GM12878 (cell line): ENCODE measurements at regions not wholly inside any gene's neighbourhood (a gene's known extent, or its start where the extent isn't known, plus 50 kb on each side); places are given as distances from the start of the nearest gene placed in this dataset.

Experiments used
- ATAC-seq: fragments of 200-7000 bp; cut with Tn5 transposase; 3 replicates; pipeline ENCODE4 v1.9.1; 2020; ENCODE audit warnings: mild to moderate bottlenecking, moderate library complexity
- BruUV-seq: library from RNA; stranded (reverse); fragments of 400-500 nt; replicated peaks from 2 replicates; lab custom pipeline; 2021; lab: Mats Ljungman, UMichigan
- CTCF ChIA-PET: fragments of 300-600 bp; sonication (Branson Sonifier 250); formaldehyde crosslinking; extraction: SDS; loops from one replicate; lab custom pipeline; 2021; ENCODE audit warnings: inconsistent platforms; lab: Yijun Ruan, JAX
- POLR2A ChIA-PET: fragments of 350-600 bp; formaldehyde crosslinking; extraction: SDS; loops from one replicate; lab custom pipeline; 2021; ENCODE audit warnings: inconsistent platforms; lab: Charles Lee
- RAD21 ChIA-PET: fragments of 300-600 bp; sonication (Branson Sonifier 250); formaldehyde crosslinking; loops from one replicate; lab custom pipeline; 2023; ENCODE audit warnings: antibody characterized with exemption; ENCODE audit not compliant: unreplicated experiment; lab: Charles Lee
- SMC1A ChIA-PET: fragments of 300-600 bp; sonication (Branson Sonifier 250); formaldehyde crosslinking; loops from one replicate; lab custom pipeline; 2023; ENCODE audit not compliant: unreplicated experiment, uncharacterized antibody; lab: Charles Lee
- DNase-seq: peaks from one replicate; pipeline ENCODE4 v3.0.0-alpha.2; 2011; ENCODE audit warnings: low read depth, low spot score
- FAIRE-seq: peaks from 3 replicates; lab custom pipeline; 2011; peaks lifted over from hg19 to GRCh38; lab: Jason Lieb, UNC
- H2AFZ ChIP-seq: 2 replicates; pipeline ENCODE4 v1.6.0; 2011; ENCODE audit warnings: low read depth, low read length, control low read depth; ENCODE audit not compliant: control insufficient read depth
- H3K27ac ChIP-seq: 2 replicates; pipeline ENCODE4 v1.5.1; 2011; ENCODE audit warnings: control low read depth; ENCODE audit not compliant: control insufficient read depth, insufficient read depth
- H3K27me3 ChIP-seq, 2 experiments: replicated peaks in 1 of 2; 2 replicates each; pipeline versions ENCODE4 v1.6.0 to v1.6.1; 2011; ENCODE audit warnings: low read length in 1 of 2; ENCODE audit not compliant: control insufficient read depth in 2 of 2, insufficient read depth in 2 of 2
- H3K36me3 ChIP-seq, 2 experiments: 2 replicates each; pipeline ENCODE4 v1.5.1; 2011; ENCODE audit warnings: low read length in 1 of 2; ENCODE audit not compliant: control insufficient read depth in 2 of 2, insufficient read depth in 2 of 2
- H3K4me1 ChIP-seq: 2 replicates; pipeline ENCODE4 v1.6.1; 2011; ENCODE audit warnings: mild to moderate bottlenecking, low read length, moderate library complexity, mixed read lengths; ENCODE audit not compliant: control insufficient read depth, insufficient read depth
- H3K4me2 ChIP-seq: 2 replicates; pipeline ENCODE4 v1.6.0; 2011; ENCODE audit warnings: control low read depth; ENCODE audit not compliant: control insufficient read depth, insufficient read depth
- H3K4me3 ChIP-seq: fragments of 200-600 bp; sonication (generic); 2 replicates; pipeline ENCODE4 v1.5.1; 2016
- H3K79me2 ChIP-seq: 2 replicates; pipeline ENCODE4 v1.6.0; 2011; ENCODE audit warnings: low read length; ENCODE audit not compliant: control insufficient read depth, insufficient read depth
- H3K9ac ChIP-seq: 2 replicates; pipeline ENCODE4 v1.8.0; 2011; ENCODE audit warnings: low read length, control low read depth, mixed read lengths; ENCODE audit not compliant: control insufficient read depth, insufficient read depth
- H3K9me3 ChIP-seq: replicated peaks from 3 replicates; pipeline ENCODE4 v1.5.1; 2011; ENCODE audit warnings: mild to moderate bottlenecking, low read length; ENCODE audit not compliant: control insufficient read depth, insufficient read depth
- H4K20me1 ChIP-seq: 2 replicates; pipeline ENCODE4 v1.6.0; 2011; ENCODE audit not compliant: control insufficient read depth, insufficient read depth
- HDGF ChIP-seq: fragments of 450-650 bp; IDR thresholded peaks from 2 replicates; pipeline ENCODE4 v1.6.1; 2016; ENCODE audit warnings: antibody characterized with exemption
- JUNB ChIP-seq: IDR thresholded peaks from 2 replicates; pipeline ENCODE4 v1.6.1; 2016; ENCODE audit warnings: antibody characterized with exemption, mild to moderate bottlenecking
- NKRF ChIP-seq: fragments of 450-650 bp; conservative IDR thresholded peaks from 2 replicates; pipeline ENCODE4 v1.6.1; 2017; ENCODE audit warnings: mild to moderate bottlenecking, moderate library complexity
- RELB ChIP-seq: fragments of 450-650 bp; IDR thresholded peaks from 2 replicates; pipeline ENCODE4 v1.6.1; 2017; ENCODE audit warnings: low read depth, mild to moderate bottlenecking, moderate library complexity
- SPI1 ChIP-seq: IDR thresholded peaks from 2 replicates; pipeline ENCODE4 v1.6.1; 2011; ENCODE audit warnings: low read depth, mild to moderate bottlenecking, low read length, moderate library complexity, borderline replicate concordance; ENCODE audit not compliant: insufficient read depth
- WGBS: methylation state at CpG from one replicate; pipeline ENCODE4 v1.1.6; 2016; ENCODE audit warnings: low lambda C conversion rate; ENCODE audit not compliant: insufficient replicate concordance, insufficient coverage; ENCODE audit errors: missing lambda C conversion rate; 5-methylcytosine and 5-hydroxymethylcytosine counted together
- in situ Hi-C: fragments of 300-500 bp; cut with MboI; formaldehyde crosslinking; loops from 9 replicates; pipeline ENCODE4 v1.14.3; 2018; ENCODE audit warnings: mixed read lengths
- intact Hi-C: fragments of 100-400 bp; cut with micrococcal nuclease; formaldehyde crosslinking; loops from one replicate; pipeline ENCODE4 v1.14.2; 2022; ENCODE audit not compliant: unreplicated experiment

GRCh38 chr2:187642498-187642897, 88.3 kb upstream of the TFPI start:
- no peak overlapping the region for H3K4me3 ChIP-seq
- no peaks in the 10 kb centered on the region for H3K4me1 ChIP-seq
- no peak overlapping the region for H3K4me2 ChIP-seq
- intact Hi-C loops: no loop called here
- SMC1A ChIA-PET: no interaction called here
- no peaks in the 10 kb centered on the region for H3K36me3 ChIP-seq
- ATAC-seq (no peak), DNase-seq (no peak)
- H3K27me3 ChIP-seq: no peaks in the 10 kb centered on the region
- no peak for TF ChIP-seq HDGF
- TF ChIP-seq SPI1: no peak
- TF ChIP-seq RELB: no peak
- TF ChIP-seq, all 136 proteins: peak for 0
- Histone ChIP-seq H3K9ac (no peak overlapping the region), H4K20me1 (no peaks in the 10 kb centered on the region), H3K79me2 (no peaks in the 10 kb centered on the region), H2AFZ (no peak overlapping the region), H3K9me3 (no peaks in the 10 kb centered on the region), H3K27ac (no peak overlapping the region)
- 30% methylated on average over 4 of the region's 4 CpGs for WGBS
- RAD21 ChIA-PET: no interaction called here
- POLR2A ChIA-PET: no interaction called here
- no TSS peak for BruUV-seq
- in situ Hi-C loops: no loop called here
- no peak for FAIRE-seq
- CTCF ChIA-PET: interaction anchor here (0.6 kb wide), 1 partner anchor 8 kb away, joined by 3 read pairs; no protein-coding TSS in a partner anchor

GRCh38 chr2:187644486-187644885, 90.3 kb upstream of the TFPI start:
- H3K4me2 ChIP-seq: no peak overlapping the region
- ATAC-seq (no peak), FAIRE-seq (no peak), DNase-seq (no peak)
- H3K9me3 ChIP-seq: no peaks in the 10 kb centered on the region
- H3K27me3 ChIP-seq: no peaks in the 10 kb centered on the region
- intact Hi-C loops: no loop called here
- CTCF ChIA-PET: no interaction called here
- RAD21 ChIA-PET: no interaction called here
- SMC1A ChIA-PET: no interaction called here
- no peaks in the 10 kb centered on the region for H4K20me1 ChIP-seq
- in situ Hi-C loops: no loop called here
- H3K4me1 ChIP-seq: no peaks in the 10 kb centered on the region
- TF ChIP-seq JUNB: no peak
- no peak for TF ChIP-seq NKRF
- H3K4me3 ChIP-seq: no peak overlapping the region
- no peaks in the 10 kb centered on the region for H3K36me3 ChIP-seq
- POLR2A ChIA-PET: no interaction called here
- no peaks in the 10 kb centered on the region for H3K79me2 ChIP-seq
- H3K9ac ChIP-seq: no peak overlapping the region
- no peak overlapping the region for H3K27ac ChIP-seq
- BruUV-seq: no TSS peak
- no peak overlapping the region for H2AFZ ChIP-seq
